Panc1 (cell line): ENCODE measurements at regions not wholly inside any gene's neighbourhood (a gene's known extent, or its start where the extent isn't known, plus 50 kb on each side); places are given as distances from the start of the nearest gene placed in this dataset.

Experiments
- CTCF ChIP-seq: fragments of 450-650 bp; IDR thresholded peaks from 2 replicates; pipeline ENCODE4 v1.5.1; 2017; ENCODE audit warnings: mild to moderate bottlenecking
- POLR2AphosphoS5 ChIP-seq: IDR thresholded peaks from 2 replicates; pipeline ENCODE4 v1.6.1; 2012; ENCODE audit warnings: mild to moderate bottlenecking, low read depth, low read length, moderate library complexity
- REST ChIP-seq, 2 experiments: IDR thresholded peaks; 2 replicates each; pipeline ENCODE4 v1.6.1; 2011 to 2012; ENCODE audit warnings: low read depth in 2 of 2, control low read depth in 1 of 2, low read length in 1 of 2, mild to moderate bottlenecking in 1 of 2, moderate library complexity in 1 of 2; ENCODE audit not compliant: insufficient read depth in 1 of 2
- SIN3A ChIP-seq: IDR thresholded peaks from 2 replicates; pipeline ENCODE4 v1.6.1; 2012; ENCODE audit warnings: low read depth, mild to moderate bottlenecking, low read length, moderate library complexity, borderline replicate concordance; ENCODE audit not compliant: insufficient read depth

GRCh38 chr6:67221226-67221625 lies 1413.9 kb upstream of the ADGRB3 start:
- TF ChIP-seq REST (IDR thresholded peaks at IDR 0.05; ENCODE audit: insufficient read depth in 1 of 2, low read depth in 2 of 2, low read length in 1 of 2) (no peak), CTCF (no peak), POLR2AphosphoS5 (no peak), SIN3A (no peak)
